ENCODE measurements at regions not wholly inside any gene's neighbourhood (a gene's known extent, or its start where the extent isn't known, plus 50 kb on each side); places are given as distances from the start of the nearest gene placed in this dataset.

DNA sequence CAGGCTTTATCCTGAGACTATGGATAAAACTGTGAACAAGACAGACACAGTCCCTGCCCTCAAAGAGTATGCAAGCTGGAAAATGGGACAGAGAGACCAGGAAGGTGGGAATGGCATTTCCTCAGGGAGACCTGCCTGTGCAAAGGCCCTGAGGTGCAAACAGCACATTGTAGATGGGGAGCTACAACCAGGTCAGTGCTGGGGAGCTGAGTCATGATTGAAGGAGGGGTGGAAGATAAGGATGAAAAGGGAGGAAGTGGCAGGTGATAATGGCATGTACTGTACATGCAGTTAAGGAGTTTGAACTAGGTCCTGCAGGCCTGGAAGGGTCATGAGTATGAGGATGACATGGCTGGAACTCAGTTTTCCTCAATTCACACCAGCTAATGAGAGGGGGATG is 75.5 kb upstream of the BOD1 start (continued):
- peak; percentile 57; the same call in 1 of the 2 replicates for TF ChIP-seq NBN (IDR thresholded peaks at IDR 0.05; ENCODE audit: low read depth)
- TF ChIP-seq, protein P1, sequence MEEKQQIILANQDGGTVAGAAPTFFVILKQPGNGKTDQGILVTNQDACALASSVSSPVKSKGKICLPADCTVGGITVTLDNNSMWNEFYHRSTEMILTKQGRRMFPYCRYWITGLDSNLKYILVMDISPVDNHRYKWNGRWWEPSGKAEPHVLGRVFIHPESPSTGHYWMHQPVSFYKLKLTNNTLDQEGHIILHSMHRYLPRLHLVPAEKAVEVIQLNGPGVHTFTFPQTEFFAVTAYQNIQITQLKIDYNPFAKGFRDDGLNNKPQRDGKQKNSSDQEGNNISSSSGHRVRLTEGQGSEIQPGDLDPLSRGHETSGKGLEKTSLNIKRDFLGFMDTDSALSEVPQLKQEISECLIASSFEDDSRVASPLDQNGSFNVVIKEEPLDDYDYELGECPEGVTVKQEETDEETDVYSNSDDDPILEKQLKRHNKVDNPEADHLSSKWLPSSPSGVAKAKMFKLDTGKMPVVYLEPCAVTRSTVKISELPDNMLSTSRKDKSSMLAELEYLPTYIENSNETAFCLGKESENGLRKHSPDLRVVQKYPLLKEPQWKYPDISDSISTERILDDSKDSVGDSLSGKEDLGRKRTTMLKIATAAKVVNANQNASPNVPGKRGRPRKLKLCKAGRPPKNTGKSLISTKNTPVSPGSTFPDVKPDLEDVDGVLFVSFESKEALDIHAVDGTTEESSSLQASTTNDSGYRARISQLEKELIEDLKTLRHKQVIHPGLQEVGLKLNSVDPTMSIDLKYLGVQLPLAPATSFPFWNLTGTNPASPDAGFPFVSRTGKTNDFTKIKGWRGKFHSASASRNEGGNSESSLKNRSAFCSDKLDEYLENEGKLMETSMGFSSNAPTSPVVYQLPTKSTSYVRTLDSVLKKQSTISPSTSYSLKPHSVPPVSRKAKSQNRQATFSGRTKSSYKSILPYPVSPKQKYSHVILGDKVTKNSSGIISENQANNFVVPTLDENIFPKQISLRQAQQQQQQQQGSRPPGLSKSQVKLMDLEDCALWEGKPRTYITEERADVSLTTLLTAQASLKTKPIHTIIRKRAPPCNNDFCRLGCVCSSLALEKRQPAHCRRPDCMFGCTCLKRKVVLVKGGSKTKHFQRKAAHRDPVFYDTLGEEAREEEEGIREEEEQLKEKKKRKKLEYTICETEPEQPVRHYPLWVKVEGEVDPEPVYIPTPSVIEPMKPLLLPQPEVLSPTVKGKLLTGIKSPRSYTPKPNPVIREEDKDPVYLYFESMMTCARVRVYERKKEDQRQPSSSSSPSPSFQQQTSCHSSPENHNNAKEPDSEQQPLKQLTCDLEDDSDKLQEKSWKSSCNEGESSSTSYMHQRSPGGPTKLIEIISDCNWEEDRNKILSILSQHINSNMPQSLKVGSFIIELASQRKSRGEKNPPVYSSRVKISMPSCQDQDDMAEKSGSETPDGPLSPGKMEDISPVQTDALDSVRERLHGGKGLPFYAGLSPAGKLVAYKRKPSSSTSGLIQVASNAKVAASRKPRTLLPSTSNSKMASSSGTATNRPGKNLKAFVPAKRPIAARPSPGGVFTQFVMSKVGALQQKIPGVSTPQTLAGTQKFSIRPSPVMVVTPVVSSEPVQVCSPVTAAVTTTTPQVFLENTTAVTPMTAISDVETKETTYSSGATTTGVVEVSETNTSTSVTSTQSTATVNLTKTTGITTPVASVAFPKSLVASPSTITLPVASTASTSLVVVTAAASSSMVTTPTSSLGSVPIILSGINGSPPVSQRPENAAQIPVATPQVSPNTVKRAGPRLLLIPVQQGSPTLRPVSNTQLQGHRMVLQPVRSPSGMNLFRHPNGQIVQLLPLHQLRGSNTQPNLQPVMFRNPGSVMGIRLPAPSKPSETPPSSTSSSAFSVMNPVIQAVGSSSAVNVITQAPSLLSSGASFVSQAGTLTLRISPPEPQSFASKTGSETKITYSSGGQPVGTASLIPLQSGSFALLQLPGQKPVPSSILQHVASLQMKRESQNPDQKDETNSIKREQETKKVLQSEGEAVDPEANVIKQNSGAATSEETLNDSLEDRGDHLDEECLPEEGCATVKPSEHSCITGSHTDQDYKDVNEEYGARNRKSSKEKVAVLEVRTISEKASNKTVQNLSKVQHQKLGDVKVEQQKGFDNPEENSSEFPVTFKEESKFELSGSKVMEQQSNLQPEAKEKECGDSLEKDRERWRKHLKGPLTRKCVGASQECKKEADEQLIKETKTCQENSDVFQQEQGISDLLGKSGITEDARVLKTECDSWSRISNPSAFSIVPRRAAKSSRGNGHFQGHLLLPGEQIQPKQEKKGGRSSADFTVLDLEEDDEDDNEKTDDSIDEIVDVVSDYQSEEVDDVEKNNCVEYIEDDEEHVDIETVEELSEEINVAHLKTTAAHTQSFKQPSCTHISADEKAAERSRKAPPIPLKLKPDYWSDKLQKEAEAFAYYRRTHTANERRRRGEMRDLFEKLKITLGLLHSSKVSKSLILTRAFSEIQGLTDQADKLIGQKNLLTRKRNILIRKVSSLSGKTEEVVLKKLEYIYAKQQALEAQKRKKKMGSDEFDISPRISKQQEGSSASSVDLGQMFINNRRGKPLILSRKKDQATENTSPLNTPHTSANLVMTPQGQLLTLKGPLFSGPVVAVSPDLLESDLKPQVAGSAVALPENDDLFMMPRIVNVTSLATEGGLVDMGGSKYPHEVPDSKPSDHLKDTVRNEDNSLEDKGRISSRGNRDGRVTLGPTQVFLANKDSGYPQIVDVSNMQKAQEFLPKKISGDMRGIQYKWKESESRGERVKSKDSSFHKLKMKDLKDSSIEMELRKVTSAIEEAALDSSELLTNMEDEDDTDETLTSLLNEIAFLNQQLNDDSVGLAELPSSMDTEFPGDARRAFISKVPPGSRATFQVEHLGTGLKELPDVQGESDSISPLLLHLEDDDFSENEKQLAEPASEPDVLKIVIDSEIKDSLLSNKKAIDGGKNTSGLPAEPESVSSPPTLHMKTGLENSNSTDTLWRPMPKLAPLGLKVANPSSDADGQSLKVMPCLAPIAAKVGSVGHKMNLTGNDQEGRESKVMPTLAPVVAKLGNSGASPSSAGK (IDR thresholded peaks at IDR 0.05), result no peak
- peak; percentile 64 for TF ChIP-seq PHF20 (IDR thresholded peaks at IDR 0.05; ENCODE audit: partially characterized antibody)
- TF ChIP-seq, protein P2, sequence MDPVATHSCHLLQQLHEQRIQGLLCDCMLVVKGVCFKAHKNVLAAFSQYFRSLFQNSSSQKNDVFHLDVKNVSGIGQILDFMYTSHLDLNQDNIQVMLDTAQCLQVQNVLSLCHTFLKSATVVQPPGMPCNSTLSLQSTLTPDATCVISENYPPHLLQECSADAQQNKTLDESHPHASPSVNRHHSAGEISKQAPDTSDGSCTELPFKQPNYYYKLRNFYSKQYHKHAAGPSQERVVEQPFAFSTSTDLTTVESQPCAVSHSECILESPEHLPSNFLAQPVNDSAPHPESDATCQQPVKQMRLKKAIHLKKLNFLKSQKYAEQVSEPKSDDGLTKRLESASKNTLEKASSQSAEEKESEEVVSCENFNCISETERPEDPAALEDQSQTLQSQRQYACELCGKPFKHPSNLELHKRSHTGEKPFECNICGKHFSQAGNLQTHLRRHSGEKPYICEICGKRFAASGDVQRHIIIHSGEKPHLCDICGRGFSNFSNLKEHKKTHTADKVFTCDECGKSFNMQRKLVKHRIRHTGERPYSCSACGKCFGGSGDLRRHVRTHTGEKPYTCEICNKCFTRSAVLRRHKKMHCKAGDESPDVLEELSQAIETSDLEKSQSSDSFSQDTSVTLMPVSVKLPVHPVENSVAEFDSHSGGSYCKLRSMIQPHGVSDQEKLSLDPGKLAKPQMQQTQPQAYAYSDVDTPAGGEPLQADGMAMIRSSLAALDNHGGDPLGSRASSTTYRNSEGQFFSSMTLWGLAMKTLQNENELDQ (CRISPR knock-in tag; IDR thresholded peaks at IDR 0.05; ENCODE audit: borderline replicate concordance), result no peak
- TF ChIP-seq CBFA2T2 (conservative IDR thresholded peaks at IDR 0.05), result peak; percentile 69
- TF ChIP-seq ZNF316 (IDR thresholded peaks at IDR 0.05), result peak; percentile 92
- TF ChIP-seq DMBX1 (CRISPR knock-in tag; IDR thresholded peaks at IDR 0.05; ENCODE audit: borderline replicate concordance), result no peak
- TF ChIP-seq SMAD3 (CRISPR knock-in tag; conservative IDR thresholded peaks at IDR 0.05), result no peak
- no peak for TF ChIP-seq MAZ (CRISPR knock-in tag; conservative IDR thresholded peaks at IDR 0.05 in 1 of 2, IDR thresholded peaks at IDR 0.05 in 1 of 2)
- TF ChIP-seq ZNF354B (CRISPR knock-in tag; IDR thresholded peaks at IDR 0.05), result no peak
- TF ChIP-seq U2AF2 (optimal IDR thresholded peaks at IDR 0.05; ENCODE audit: low read depth, low read length), result no peak
- TF ChIP-seq ZFX (CRISPR knock-in tag; IDR thresholded peaks at IDR 0.05), result no peak
- TF ChIP-seq MIER1 (IDR thresholded peaks at IDR 0.05; ENCODE audit: low read depth), result no peak
- no peak for TF ChIP-seq BRD9 (IDR thresholded peaks at IDR 0.05; ENCODE audit: low read depth, partially characterized antibody)
- no peak for TF ChIP-seq HMG20A (CRISPR knock-in tag; conservative IDR thresholded peaks at IDR 0.05)
- TF ChIP-seq KLF10 (CRISPR knock-in tag; IDR thresholded peaks at IDR 0.05), result no peak
- no peak for TF ChIP-seq CSDE1 (IDR thresholded peaks at IDR 0.05)
- TF ChIP-seq SETDB1 (IDR thresholded peaks at IDR 0.05; ENCODE audit: low read length), result no peak

Measured in K562 (cell line).